ENCODE measurements at regions not wholly inside any gene's neighbourhood (a gene's known extent, or its start where the extent isn't known, plus 50 kb on each side); places are given as distances from the start of the nearest gene placed in this dataset.

GRCh38 chr13:28563609-28564008 is 68.7 kb upstream of the FLT1 start:
- Histone ChIP-seq H3K9me3 (no peaks in the 10 kb centered on the region), H3K27me3 (no peaks in the 10 kb centered on the region), H3K4me1 (no peaks in the 10 kb centered on the region), H3K4me3 (no peak overlapping the region), H3K27ac (no peak overlapping the region), H3K36me3 (no peaks in the 10 kb centered on the region)
- TF ChIP-seq CTCF (IDR thresholded peaks at IDR 0.05) = no peak
- ATAC-seq (no peak), FAIRE-seq (no peak), DNase-seq (no peak)
- 85 to 92% methylated on average over 5 of the region's 5 CpGs for WGBS, 2 donors
- intact Hi-C loops (cut with DNase I) = no loop called here

GRCh38 chr13:28560612-28561011 is 65.7 kb upstream of the FLT1 start:
- no peaks in the 10 kb centered on the region for H3K9me3 ChIP-seq
- ATAC-seq (no peak), DNase-seq (no peak), FAIRE-seq (no peak)
- H3K4me3 ChIP-seq = no peak overlapping the region
- 64 to 67% methylated on average over 2 of the region's 2 CpGs for WGBS, 2 donors
- no peak overlapping the region for H3K27ac ChIP-seq
- H3K4me1 ChIP-seq = no peaks in the 10 kb centered on the region
- no peaks in the 10 kb centered on the region for H3K27me3 ChIP-seq
- no peak for TF ChIP-seq CTCF (IDR thresholded peaks at IDR 0.05)
- intact Hi-C loops (cut with DNase I) = no loop called here
- H3K36me3 ChIP-seq = no peaks in the 10 kb centered on the region

GRCh38 chr13:28559636-28560259 is 64.8 kb upstream of the FLT1 start:
- no peak for TF ChIP-seq CTCF (IDR thresholded peaks at IDR 0.05)
- 92 to 94% methylated on average over 8 of the region's 8 CpGs for WGBS, 2 donors
- Histone ChIP-seq H3K4me1 (no peaks in the 10 kb centered on the region), H3K27ac (no peak overlapping the region), H3K27me3 (no peaks in the 10 kb centered on the region), H3K36me3 (no peaks in the 10 kb centered on the region), H3K9me3 (no peaks in the 10 kb centered on the region), H3K4me3 (no peak overlapping the region)
- DNase-seq (no peak), ATAC-seq (no peak), FAIRE-seq (no peak)
- intact Hi-C loops (cut with DNase I) = no loop called here

GRCh38 chr13:28558567-28558966 is 63.6 kb upstream of the FLT1 start:
- FAIRE-seq = no peak

More at GRCh38 chr13:28558567-28558966, 63.6 kb upstream of the FLT1 start:
- no peak for ATAC-seq
- Histone ChIP-seq H3K27ac (no peak overlapping the region), H3K27me3 (no peaks in the 10 kb centered on the region), H3K9me3 (no peaks in the 10 kb centered on the region), H3K36me3 (no peaks in the 10 kb centered on the region), H3K4me3 (no peak overlapping the region), H3K4me1 (no peaks in the 10 kb centered on the region)
- TF ChIP-seq CTCF (IDR thresholded peaks at IDR 0.05) = no peak
- no peak for DNase-seq
- intact Hi-C loops (cut with DNase I) = no loop called here
- 24 to 32% methylated on average over 8 of the region's 8 CpGs for WGBS, 2 donors

All from pancreas (tissue), 10 donors.